ENCODE measurements at regions not wholly inside any gene's neighbourhood (a gene's known extent, or its start where the extent isn't known, plus 50 kb on each side); places are given as distances from the start of the nearest gene placed in this dataset.

DNA sequence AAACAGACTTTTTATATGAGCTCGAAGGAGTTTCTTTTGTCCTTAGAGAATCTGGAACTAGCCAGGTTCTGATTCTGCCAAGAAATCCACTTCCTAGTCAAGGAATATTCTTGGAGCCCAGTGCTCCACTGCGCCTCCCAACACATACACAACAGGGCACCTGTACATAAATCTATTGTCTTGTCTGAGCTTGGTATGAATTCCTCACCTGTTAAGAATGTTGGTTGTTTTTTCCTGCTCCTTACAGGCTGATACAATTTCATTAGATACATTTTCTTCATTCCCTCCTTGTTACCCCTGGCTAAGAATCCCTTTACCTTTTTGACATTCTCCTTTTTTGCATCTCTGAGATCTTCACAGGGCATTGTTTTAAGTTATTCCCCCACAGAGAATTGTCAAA is 56.0 kb upstream of the FZD7 start:
- no peak overlapping the region for H3K4me3 ChIP-seq (replicated peaks; ENCODE audit: low read depth, low read length)
- no peak for DNase-seq (ENCODE audit: low read depth)
- TF ChIP-seq, protein P1, sequence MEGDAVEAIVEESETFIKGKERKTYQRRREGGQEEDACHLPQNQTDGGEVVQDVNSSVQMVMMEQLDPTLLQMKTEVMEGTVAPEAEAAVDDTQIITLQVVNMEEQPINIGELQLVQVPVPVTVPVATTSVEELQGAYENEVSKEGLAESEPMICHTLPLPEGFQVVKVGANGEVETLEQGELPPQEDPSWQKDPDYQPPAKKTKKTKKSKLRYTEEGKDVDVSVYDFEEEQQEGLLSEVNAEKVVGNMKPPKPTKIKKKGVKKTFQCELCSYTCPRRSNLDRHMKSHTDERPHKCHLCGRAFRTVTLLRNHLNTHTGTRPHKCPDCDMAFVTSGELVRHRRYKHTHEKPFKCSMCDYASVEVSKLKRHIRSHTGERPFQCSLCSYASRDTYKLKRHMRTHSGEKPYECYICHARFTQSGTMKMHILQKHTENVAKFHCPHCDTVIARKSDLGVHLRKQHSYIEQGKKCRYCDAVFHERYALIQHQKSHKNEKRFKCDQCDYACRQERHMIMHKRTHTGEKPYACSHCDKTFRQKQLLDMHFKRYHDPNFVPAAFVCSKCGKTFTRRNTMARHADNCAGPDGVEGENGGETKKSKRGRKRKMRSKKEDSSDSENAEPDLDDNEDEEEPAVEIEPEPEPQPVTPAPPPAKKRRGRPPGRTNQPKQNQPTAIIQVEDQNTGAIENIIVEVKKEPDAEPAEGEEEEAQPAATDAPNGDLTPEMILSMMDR (IDR thresholded peaks at IDR 0.05; ENCODE audit: low read length, missing control alignments), result no peak

DNA sequence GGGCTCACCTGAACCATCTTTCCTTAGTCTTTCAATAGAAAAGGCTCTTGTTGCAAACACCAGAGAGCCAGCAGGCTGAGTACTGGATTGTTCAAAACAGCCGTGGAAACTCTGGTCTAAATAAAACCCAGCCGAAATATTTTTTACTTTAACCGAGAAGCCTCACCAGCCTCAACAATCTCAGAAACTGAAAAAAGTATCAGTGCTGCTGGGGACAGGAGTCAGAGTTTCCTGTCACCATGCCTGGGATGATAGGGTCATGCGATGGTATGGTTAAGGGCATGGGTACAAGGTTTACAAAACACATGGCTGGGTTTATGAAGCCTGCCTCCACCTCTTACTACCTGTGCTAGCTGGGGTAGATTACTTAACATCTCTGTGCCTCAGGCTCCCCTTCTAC is 55.3 kb upstream of the FZD7 start:
- DNase-seq (ENCODE audit: low read depth), result no peak
- no peak overlapping the region for H3K4me3 ChIP-seq (replicated peaks; ENCODE audit: low read depth, low read length)
- TF ChIP-seq, protein P1 (IDR thresholded peaks at IDR 0.05; ENCODE audit: low read length, missing control alignments), result no peak

DNA sequence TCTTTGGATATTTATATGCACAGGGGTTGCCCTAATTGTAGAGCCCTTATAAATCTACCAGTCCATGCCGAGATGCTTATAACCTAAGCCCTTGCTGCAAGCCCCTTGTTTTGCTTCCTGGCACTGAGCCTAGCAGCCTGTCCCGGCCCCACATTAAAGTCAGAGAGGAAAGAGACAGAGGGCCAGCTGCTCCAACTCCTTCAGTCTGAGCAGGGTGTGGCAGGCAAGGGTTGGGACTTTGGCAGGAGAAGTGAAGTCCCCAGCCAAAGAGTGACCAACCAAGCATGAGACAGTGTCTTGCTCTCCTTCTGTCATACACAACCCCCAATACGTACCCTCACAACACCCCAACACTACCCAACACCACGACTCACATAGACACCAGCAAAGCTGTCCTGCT is 54.7 kb upstream of the FZD7 start:
- no peak for DNase-seq (ENCODE audit: low read depth)
- TF ChIP-seq, protein P1 (IDR thresholded peaks at IDR 0.05; ENCODE audit: low read length, missing control alignments), result no peak
- H3K4me3 ChIP-seq (replicated peaks; ENCODE audit: low read depth, low read length), result no peak overlapping the region

DNA sequence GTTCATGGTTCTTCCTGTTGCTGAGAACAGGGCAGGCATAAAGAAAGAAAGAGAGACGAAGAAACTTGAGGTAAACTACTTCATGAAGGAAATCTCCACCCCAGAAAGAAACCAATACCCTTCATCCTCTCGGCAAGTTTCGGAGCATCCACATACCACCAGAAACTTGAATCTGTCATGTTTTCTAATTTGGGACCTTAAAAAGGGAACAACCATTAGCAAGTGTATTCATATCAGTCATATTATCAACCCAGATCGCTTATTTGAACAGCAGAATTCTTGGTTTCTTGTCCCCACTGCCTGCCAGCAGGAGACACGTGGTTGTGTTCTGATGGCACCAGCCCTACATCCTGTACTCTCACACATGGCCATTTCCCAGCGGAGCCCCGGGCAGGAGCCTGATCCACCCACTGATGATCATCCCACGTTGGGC is 53.2 kb upstream of the FZD7 start:
- TF ChIP-seq, protein P1 (IDR thresholded peaks at IDR 0.05; ENCODE audit: low read length, missing control alignments), result no peak
- H3K4me3 ChIP-seq (replicated peaks; ENCODE audit: low read depth, low read length), result no peak overlapping the region
- no peak for DNase-seq (ENCODE audit: low read depth)

DNA sequence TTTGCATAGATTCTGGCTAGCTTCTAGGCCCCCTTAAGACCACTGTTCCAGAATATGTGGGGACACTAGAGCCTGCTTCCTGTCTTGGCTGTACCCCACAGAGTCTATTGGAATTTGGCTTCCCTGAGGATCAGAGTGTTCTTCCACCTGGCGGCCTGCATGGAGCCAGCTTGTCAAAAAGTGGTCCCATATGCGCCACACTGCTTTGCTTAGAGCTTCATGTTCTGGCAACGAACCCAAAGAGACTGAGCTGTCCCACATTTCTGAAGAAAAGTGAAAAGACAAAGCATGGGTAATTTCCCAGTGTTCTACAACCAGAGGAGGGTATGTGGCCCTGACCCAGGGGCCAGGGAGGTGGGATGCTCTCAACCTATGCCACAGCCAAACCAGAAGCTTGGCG is 52.7 kb upstream of the FZD7 start:
- TF ChIP-seq, protein P1 (IDR thresholded peaks at IDR 0.05; ENCODE audit: low read length, missing control alignments), result no peak
- no peak for DNase-seq (ENCODE audit: low read depth)
- no peak overlapping the region for H3K4me3 ChIP-seq (replicated peaks; ENCODE audit: low read depth, low read length)

DNA sequence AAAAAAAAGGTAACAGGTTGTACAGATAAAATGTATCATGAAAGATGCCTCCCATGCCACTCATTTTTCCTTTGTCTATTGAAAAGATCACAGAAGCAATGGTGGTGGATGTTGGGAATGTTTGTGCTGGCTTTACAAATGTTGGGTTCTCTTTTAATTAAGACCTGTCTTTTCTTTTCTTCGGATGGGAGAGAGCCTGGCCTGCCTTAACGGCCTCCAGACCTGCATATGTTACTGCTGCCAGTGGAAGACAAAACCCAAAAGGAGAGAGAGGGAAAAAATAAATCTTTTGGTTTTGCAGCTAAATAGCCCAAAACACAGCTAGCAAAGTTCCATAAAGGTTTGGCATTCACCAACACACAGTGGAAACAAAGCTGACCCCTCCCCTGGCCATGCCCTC is 50.5 kb upstream of the FZD7 start:
- no peak for DNase-seq (ENCODE audit: low read depth)
- TF ChIP-seq, protein P1 (IDR thresholded peaks at IDR 0.05; ENCODE audit: low read length, missing control alignments), result no peak
- no peak overlapping the region for H3K4me3 ChIP-seq (replicated peaks; ENCODE audit: low read depth, low read length)

DNA sequence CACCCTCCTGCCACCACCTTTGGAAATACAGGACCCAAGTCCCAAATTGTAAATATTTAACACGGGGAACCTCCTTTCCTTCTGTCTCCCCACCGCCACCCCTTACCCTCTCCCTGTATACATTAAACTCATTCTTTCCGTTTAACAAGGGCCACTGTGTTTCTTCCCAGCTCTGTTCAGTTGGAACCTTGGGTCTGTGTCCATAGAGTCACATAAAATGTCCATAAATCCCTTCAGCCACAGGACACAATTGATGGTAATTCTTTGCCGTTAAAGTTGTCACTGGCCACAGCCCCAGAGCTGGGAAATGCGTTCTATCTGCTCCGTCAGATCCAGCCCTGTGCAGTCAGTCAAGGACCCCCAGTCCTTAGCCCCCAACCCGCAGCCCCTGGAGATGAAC is 49.9 kb upstream of the FZD7 start:
- TF ChIP-seq, protein P1 (IDR thresholded peaks at IDR 0.05; ENCODE audit: low read length, missing control alignments), result no peak
- no peak for DNase-seq (ENCODE audit: low read depth)
- no peak overlapping the region for H3K4me3 ChIP-seq (replicated peaks; ENCODE audit: low read depth, low read length)

All from fibroblast of pulmonary artery (primary cell).